ENCODE measurements at regions not wholly inside any gene's neighbourhood (a gene's known extent, or its start where the extent isn't known, plus 50 kb on each side); places are given as distances from the start of the nearest gene placed in this dataset.

DNA sequence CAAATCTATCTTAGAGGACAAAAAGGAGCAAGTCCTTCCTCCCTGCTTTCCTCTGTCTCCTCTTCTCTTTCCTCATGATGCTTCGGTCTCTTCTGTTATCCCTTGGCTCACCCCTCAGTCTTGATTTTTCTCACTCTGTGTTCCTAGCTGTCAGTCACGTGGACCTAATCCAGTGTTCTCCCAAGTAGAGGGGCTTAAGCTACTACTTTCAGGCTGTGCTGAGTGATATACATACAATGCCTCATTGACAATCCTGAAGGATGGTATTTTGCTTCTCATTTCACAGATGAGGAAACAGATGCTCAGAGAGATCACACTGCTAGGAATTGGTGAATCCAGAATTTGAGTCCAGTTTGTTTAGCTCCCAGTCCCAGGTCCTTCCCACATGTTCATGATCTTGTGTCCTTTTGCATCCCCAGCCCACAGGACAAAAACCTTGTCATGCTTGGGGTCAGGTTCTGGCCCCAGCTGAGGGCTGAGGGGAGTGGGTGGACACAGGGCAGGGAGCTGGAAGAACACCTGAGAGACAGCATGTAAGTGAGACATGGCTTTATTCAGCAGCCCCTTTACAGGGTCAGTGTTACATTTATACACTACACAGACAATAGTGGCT, 50.5 kb upstream of the KMT2E start:
- TF ChIP-seq, protein P1, sequence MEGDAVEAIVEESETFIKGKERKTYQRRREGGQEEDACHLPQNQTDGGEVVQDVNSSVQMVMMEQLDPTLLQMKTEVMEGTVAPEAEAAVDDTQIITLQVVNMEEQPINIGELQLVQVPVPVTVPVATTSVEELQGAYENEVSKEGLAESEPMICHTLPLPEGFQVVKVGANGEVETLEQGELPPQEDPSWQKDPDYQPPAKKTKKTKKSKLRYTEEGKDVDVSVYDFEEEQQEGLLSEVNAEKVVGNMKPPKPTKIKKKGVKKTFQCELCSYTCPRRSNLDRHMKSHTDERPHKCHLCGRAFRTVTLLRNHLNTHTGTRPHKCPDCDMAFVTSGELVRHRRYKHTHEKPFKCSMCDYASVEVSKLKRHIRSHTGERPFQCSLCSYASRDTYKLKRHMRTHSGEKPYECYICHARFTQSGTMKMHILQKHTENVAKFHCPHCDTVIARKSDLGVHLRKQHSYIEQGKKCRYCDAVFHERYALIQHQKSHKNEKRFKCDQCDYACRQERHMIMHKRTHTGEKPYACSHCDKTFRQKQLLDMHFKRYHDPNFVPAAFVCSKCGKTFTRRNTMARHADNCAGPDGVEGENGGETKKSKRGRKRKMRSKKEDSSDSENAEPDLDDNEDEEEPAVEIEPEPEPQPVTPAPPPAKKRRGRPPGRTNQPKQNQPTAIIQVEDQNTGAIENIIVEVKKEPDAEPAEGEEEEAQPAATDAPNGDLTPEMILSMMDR (IDR thresholded peaks at IDR 0.05; ENCODE audit: control extremely low read depth, extremely low read depth, low read depth, missing control alignments), result no peak
- CTCF ChIA-PET, result interaction anchor here (0.8 to 11.7 kb wide), 3 partner anchors 9 to 153 kb away, joined by 3 to 140 read pairs (median 6); no protein-coding TSS in a partner anchor

DNA sequence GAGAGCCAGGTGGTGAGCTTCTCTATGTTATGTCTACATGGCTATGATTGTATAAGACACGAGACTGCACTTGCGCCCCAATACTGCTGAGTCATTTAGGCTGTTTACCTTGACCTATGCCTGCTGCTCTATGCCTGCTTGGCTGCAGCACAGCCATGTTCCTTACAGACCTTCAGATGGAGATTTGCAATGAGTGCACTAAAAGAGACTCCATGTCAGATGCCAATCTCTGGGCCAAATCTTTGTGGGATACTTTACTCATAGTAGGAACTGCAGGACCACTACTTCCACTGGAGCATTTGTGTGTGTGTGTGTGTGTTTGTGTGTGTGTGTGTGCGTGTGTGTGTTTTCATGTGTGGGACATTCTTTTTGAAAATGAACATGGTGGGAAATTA, 50.0 kb upstream of the KMT2E start:
- TF ChIP-seq, protein P1 (IDR thresholded peaks at IDR 0.05; ENCODE audit: control extremely low read depth, extremely low read depth, low read depth, missing control alignments), result no peak
- no peak for DNase-seq (ENCODE audit: extremely low spot score)
- ChIA-PET POLR2A (no interaction called here), CTCF (interaction anchor here (0.8 to 11.7 kb wide), 3 partner anchors 8 to 153 kb away, joined by 3 to 140 read pairs (median 6); no protein-coding TSS in a partner anchor)

More for the DNA sequence above, 50.5 kb upstream of the KMT2E start:
- POLR2A ChIA-PET, result no interaction called here
- DNase-seq (ENCODE audit: extremely low spot score), result no peak
